ENCODE measurements at regions not wholly inside any gene's neighbourhood (a gene's known extent, or its start where the extent isn't known, plus 50 kb on each side); places are given as distances from the start of the nearest gene placed in this dataset.

GRCh38 chr2:19752500-19752899, 149.3 kb downstream of the TTC32 start:
- no peaks in the 10 kb centered on the region for H3K27me3 ChIP-seq (replicated peaks; ENCODE audit: insufficient read depth, low read length)
- no peak overlapping the region for H3K27ac ChIP-seq (ENCODE audit: low read length)
- H3K4me3 ChIP-seq (ENCODE audit: low read length) = no peak overlapping the region
- H4K20me1 ChIP-seq (ENCODE audit: insufficient read depth, low read length) = no peaks in the 10 kb centered on the region
- no peaks in the 10 kb centered on the region for H3K9me3 ChIP-seq (replicated peaks; ENCODE audit: insufficient read depth, low read length)
- H3K9ac ChIP-seq (ENCODE audit: low read length) = no peak overlapping the region
- no peak overlapping the region for H3K4me2 ChIP-seq (ENCODE audit: low read depth, low read length)
- H3K79me2 ChIP-seq (ENCODE audit: low read length) = no peaks in the 10 kb centered on the region
- TF ChIP-seq EZH2 (optimal IDR thresholded peaks at IDR 0.05; ENCODE audit: low read depth, low read length) (no peak), CTCF (IDR thresholded peaks at IDR 0.05; ENCODE audit: low read length) (no peak), EZH2phosphoT487 (IDR thresholded peaks at IDR 0.05; ENCODE audit: low read length) (no peak)
- no peaks in the 10 kb centered on the region for H3K36me3 ChIP-seq (replicated peaks; ENCODE audit: insufficient read depth, low read length)
- no peaks in the 10 kb centered on the region for H3K4me1 ChIP-seq (ENCODE audit: low read length)
- no peak for DNase-seq
- H3K9me2 ChIP-seq (replicated peaks; ENCODE audit: insufficient read depth, low read length) = no peaks in the 10 kb centered on the region
- no peak overlapping the region for H2AFZ ChIP-seq (ENCODE audit: low read length)
- no peaks in the 10 kb centered on the region for H3F3A ChIP-seq (ENCODE audit: insufficient read depth, low read length)

GRCh38 chr2:19751631-19752030, 150.2 kb downstream of the TTC32 start:
- TF ChIP-seq EZH2 (optimal IDR thresholded peaks at IDR 0.05; ENCODE audit: low read depth, low read length) (no peak), CTCF (IDR thresholded peaks at IDR 0.05; ENCODE audit: low read length) (no peak), EZH2phosphoT487 (IDR thresholded peaks at IDR 0.05; ENCODE audit: low read length) (no peak)
- Histone ChIP-seq H3K36me3 (replicated peaks; ENCODE audit: insufficient read depth, low read length) (no peaks in the 10 kb centered on the region), H3K4me3 (ENCODE audit: low read length) (no peak overlapping the region), H3K9me3 (replicated peaks; ENCODE audit: insufficient read depth, low read length) (no peaks in the 10 kb centered on the region), H3K4me2 (ENCODE audit: low read depth, low read length) (no peak overlapping the region), H3F3A (ENCODE audit: insufficient read depth, low read length) (no peaks in the 10 kb centered on the region), H3K79me2 (ENCODE audit: low read length) (no peaks in the 10 kb centered on the region), H3K27me3 (replicated peaks; ENCODE audit: insufficient read depth, low read length) (no peaks in the 10 kb centered on the region), H3K27ac (ENCODE audit: low read length) (no peak overlapping the region), H3K4me1 (ENCODE audit: low read length) (no peaks in the 10 kb centered on the region), H4K20me1 (ENCODE audit: insufficient read depth, low read length) (no peaks in the 10 kb centered on the region), H2AFZ (ENCODE audit: low read length) (no peak overlapping the region), H3K9ac (ENCODE audit: low read length) (no peak overlapping the region), H3K9me2 (replicated peaks; ENCODE audit: insufficient read depth, low read length) (no peaks in the 10 kb centered on the region)
- no peak for DNase-seq

GRCh38 chr2:19750136-19750535, 151.6 kb downstream of the TTC32 start:
- Histone ChIP-seq H3K4me2 (ENCODE audit: low read depth, low read length) (no peak overlapping the region), H3K27ac (ENCODE audit: low read length) (no peak overlapping the region), H3K9ac (ENCODE audit: low read length) (no peak overlapping the region), H3K9me2 (replicated peaks; ENCODE audit: insufficient read depth, low read length) (no peaks in the 10 kb centered on the region), H3K4me1 (ENCODE audit: low read length) (no peaks in the 10 kb centered on the region), H2AFZ (ENCODE audit: low read length) (no peak overlapping the region), H3F3A (ENCODE audit: insufficient read depth, low read length) (no peaks in the 10 kb centered on the region), H3K27me3 (replicated peaks; ENCODE audit: insufficient read depth, low read length) (no peaks in the 10 kb centered on the region), H3K79me2 (ENCODE audit: low read length) (no peaks in the 10 kb centered on the region), H3K36me3 (replicated peaks; ENCODE audit: insufficient read depth, low read length) (no peaks in the 10 kb centered on the region), H4K20me1 (ENCODE audit: insufficient read depth, low read length) (no peaks in the 10 kb centered on the region), H3K9me3 (replicated peaks; ENCODE audit: insufficient read depth, low read length) (no peaks in the 10 kb centered on the region), H3K4me3 (ENCODE audit: low read length) (no peak overlapping the region)
- DNase-seq = no peak
- TF ChIP-seq EZH2phosphoT487 (IDR thresholded peaks at IDR 0.05; ENCODE audit: low read length) (no peak), EZH2 (optimal IDR thresholded peaks at IDR 0.05; ENCODE audit: low read depth, low read length) (no peak), CTCF (IDR thresholded peaks at IDR 0.05; ENCODE audit: low read length) (no peak)

Data from MM.1S (cell line).